Parathyroid adenoma (tissue), 2 donors: ENCODE measurements at regions not wholly inside any gene's neighbourhood (a gene's known extent, or its start where the extent isn't known, plus 50 kb on each side); places are given as distances from the start of the nearest gene placed in this dataset.

Experiments used
- H2AFZ ChIP-seq: fragments of 300-600 bp; sonication (generic); one replicate; pipeline ENCODE4 v1.7.0; 2017; ENCODE audit warnings: antibody characterized with exemption, mild to moderate bottlenecking
- H3K27ac ChIP-seq: fragments of 300-600 bp; sonication (generic); one replicate; pipeline ENCODE4 v1.7.0; 2017
- H3K27me3 ChIP-seq: fragments of 300-600 bp; sonication (generic); one replicate; pipeline ENCODE4 v1.7.0; 2017; ENCODE audit warnings: low read length; ENCODE audit not compliant: control insufficient read depth, insufficient read depth
- H3K36me3 ChIP-seq: fragments of 300-600 bp; sonication (generic); one replicate; pipeline ENCODE4 v1.7.0; 2017; ENCODE audit warnings: low read length; ENCODE audit not compliant: control insufficient read depth, insufficient read depth
- H3K4me1 ChIP-seq: fragments of 300-600 bp; sonication (generic); one replicate; pipeline ENCODE4 v1.7.0; 2017; ENCODE audit warnings: control low read depth
- H3K4me2 ChIP-seq: fragments of 300-600 bp; sonication (generic); one replicate; pipeline ENCODE4 v1.7.0; 2017; ENCODE audit warnings: low read length
- H3K4me3 ChIP-seq: fragments of 300-600 bp; sonication (generic); one replicate; pipeline ENCODE4 v1.7.0; 2017; ENCODE audit warnings: low read depth, low read length
- H3K79me2 ChIP-seq: fragments of 300-600 bp; sonication (generic); one replicate; pipeline ENCODE4 v1.7.0; 2017; ENCODE audit warnings: control low read depth
- H3K9ac ChIP-seq: fragments of 300-600 bp; sonication (generic); one replicate; pipeline ENCODE4 v1.7.0; 2017; ENCODE audit warnings: mild to moderate bottlenecking
- H3K9me3 ChIP-seq: fragments of 300-600 bp; sonication (generic); one replicate; pipeline ENCODE4 v1.7.0; 2017; ENCODE audit warnings: low read length; ENCODE audit not compliant: control insufficient read depth
- TF ChIP-seq, protein P1 (sequence below): fragments of 300-600 bp; sonication (generic); IDR thresholded peaks from one replicate; pipeline ENCODE4 v1.7.0; 2017; ENCODE audit warnings: antibody characterized with exemption, mild to moderate bottlenecking
- donor health status: primary hyperparathyroidism.

DNA sequence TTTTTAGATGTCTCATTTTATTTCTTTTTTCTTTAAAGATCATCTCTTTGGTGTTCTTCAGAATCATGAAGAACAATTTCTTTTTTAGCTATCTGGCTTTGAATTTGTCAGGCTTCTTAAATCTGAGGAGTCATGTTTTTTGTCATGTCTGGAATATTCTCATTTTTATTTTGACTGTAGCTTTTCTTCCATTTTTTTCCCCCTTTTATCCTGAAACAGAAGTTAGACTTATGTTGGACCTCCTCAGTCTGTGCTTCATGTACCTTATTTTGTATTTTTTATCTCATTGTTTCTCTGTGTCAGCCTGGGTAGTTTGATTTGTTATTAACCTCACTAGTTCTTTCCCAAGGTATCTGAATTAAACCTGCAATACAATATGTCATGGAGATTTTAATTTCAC lies 319.2 kb upstream of the ADGRL4 start:
- TF ChIP-seq, protein P1, sequence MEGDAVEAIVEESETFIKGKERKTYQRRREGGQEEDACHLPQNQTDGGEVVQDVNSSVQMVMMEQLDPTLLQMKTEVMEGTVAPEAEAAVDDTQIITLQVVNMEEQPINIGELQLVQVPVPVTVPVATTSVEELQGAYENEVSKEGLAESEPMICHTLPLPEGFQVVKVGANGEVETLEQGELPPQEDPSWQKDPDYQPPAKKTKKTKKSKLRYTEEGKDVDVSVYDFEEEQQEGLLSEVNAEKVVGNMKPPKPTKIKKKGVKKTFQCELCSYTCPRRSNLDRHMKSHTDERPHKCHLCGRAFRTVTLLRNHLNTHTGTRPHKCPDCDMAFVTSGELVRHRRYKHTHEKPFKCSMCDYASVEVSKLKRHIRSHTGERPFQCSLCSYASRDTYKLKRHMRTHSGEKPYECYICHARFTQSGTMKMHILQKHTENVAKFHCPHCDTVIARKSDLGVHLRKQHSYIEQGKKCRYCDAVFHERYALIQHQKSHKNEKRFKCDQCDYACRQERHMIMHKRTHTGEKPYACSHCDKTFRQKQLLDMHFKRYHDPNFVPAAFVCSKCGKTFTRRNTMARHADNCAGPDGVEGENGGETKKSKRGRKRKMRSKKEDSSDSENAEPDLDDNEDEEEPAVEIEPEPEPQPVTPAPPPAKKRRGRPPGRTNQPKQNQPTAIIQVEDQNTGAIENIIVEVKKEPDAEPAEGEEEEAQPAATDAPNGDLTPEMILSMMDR = no peak

DNA sequence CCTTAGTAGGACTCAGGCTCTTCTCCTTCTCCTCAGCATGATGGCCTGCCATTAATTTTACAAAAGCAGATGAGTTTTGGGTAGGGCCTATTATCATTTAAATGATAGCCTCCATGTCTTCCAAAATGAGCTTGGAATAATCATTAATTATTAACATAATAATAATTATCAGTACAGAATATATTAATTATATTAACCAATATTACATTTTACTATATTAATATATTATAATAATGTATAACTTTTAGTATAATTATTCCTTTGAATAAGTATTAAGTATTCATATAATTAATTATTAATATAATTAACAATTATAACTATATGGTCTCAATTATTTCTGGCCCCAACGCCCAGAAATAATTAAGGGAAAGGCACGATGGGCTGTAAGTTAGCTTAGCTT lies 318.6 kb upstream of the ADGRL4 start:
- Histone ChIP-seq H3K9ac (no peak overlapping the region), H3K27ac (no peak overlapping the region), H2AFZ (no peak overlapping the region), H3K4me1 (no peaks in the 10 kb centered on the region), H3K4me2 (no peak overlapping the region), H3K27me3 (no peaks in the 10 kb centered on the region), H3K79me2 (no peaks in the 10 kb centered on the region), H3K36me3 (no peaks in the 10 kb centered on the region), H3K4me3 (no peak overlapping the region), H3K9me3 (no peaks in the 10 kb centered on the region)
- TF ChIP-seq, protein P1 = no peak

More for the DNA sequence above, 319.2 kb upstream of the ADGRL4 start:
- H3K4me3 ChIP-seq = no peak overlapping the region
- H3K27me3 ChIP-seq = no peaks in the 10 kb centered on the region
- no peak overlapping the region for H3K9ac ChIP-seq
- H3K36me3 ChIP-seq = no peaks in the 10 kb centered on the region
- no peaks in the 10 kb centered on the region for H3K4me1 ChIP-seq
- H3K27ac ChIP-seq = no peak overlapping the region
- no peaks in the 10 kb centered on the region for H3K79me2 ChIP-seq
- H2AFZ ChIP-seq = no peak overlapping the region
- H3K4me2 ChIP-seq = no peak overlapping the region
- no peaks in the 10 kb centered on the region for H3K9me3 ChIP-seq

DNA sequence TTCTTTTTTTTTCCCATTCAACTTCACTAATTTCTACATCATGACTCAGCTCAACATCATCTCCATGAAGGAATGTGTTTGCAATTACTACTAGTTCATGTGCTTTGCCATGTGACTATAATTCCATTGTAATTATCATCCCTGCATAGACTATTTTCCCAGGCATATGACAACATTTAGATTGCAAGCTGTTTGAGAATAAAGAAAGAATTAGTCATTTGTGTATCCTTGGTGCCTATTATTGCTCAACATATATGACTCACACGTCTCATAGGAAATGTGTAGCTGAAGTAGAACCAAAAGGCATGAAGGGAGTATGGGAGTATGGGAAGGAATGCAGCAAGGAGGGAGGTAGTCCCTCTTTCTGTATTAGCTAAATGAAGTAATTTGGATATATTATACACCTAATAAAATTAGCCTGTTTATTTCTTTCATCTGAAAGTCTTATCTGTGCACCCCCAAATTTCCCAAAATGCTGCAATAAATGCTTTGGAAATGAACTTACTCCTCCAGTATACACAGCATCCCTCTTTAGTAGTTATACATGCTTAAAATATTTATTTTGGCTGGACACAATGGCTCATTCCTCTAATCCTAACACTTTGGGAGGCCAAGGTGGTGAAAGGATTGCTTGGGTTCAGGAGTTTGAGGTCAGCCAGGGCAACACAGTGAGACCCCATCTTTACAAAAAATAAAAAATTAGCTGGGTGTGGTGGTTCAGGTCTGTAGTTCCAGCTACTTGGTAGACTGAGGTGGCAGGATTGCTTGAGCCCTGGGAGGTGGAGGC lies 316.9 kb upstream of the ADGRL4 start:
- no peaks in the 10 kb centered on the region for H3K79me2 ChIP-seq
- H3K9me3 ChIP-seq = no peaks in the 10 kb centered on the region
- H3K27me3 ChIP-seq = no peaks in the 10 kb centered on the region
- H3K4me3 ChIP-seq = no peak overlapping the region
- H2AFZ ChIP-seq = no peak overlapping the region
- H3K9ac ChIP-seq = no peak overlapping the region
- no peaks in the 10 kb centered on the region for H3K36me3 ChIP-seq
- H3K4me2 ChIP-seq = no peak overlapping the region
- H3K4me1 ChIP-seq = no peaks in the 10 kb centered on the region
- H3K27ac ChIP-seq = no peak overlapping the region
- TF ChIP-seq, protein P1 = no peak

DNA sequence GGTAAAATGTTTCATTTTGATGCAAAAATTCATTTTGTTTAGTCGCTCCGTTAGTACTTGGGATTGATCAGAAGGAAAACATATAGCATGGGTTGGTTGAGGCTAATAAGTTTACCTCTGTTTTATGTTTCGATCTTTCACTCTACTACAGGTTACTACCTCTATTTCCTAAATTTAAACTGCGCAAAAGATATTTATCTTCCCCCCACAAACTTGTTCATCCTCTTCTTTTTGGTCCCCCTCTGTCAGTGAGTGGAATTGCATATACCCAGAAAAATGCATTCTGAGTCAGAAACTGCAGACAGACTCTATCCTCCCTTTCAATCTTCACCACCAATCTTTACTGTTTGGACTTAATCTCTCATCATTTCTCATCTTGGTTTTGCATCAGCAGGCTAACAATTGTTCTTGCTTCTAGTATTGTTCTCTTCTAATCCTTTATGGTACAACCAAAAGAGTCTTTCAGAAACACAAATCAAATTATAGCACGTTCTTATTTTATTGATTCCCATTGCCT lies 316.0 kb upstream of the ADGRL4 start:
- no peak overlapping the region for H3K4me2 ChIP-seq

More for the DNA sequence above, 316.0 kb upstream of the ADGRL4 start:
- H3K36me3 ChIP-seq = no peaks in the 10 kb centered on the region
- H3K27ac ChIP-seq = no peak overlapping the region
- H3K4me1 ChIP-seq = no peaks in the 10 kb centered on the region
- H2AFZ ChIP-seq = no peak overlapping the region
- H3K9me3 ChIP-seq = no peaks in the 10 kb centered on the region
- no peaks in the 10 kb centered on the region for H3K79me2 ChIP-seq
- TF ChIP-seq, protein P1 = no peak
- no peak overlapping the region for H3K9ac ChIP-seq
- H3K27me3 ChIP-seq = no peaks in the 10 kb centered on the region
- no peak overlapping the region for H3K4me3 ChIP-seq
